GM12878 (cell line): ENCODE measurements at regions not wholly inside any gene's neighbourhood (a gene's known extent, or its start where the extent isn't known, plus 50 kb on each side); places are given as distances from the start of the nearest gene placed in this dataset.

Experiments used
- CHD1 ChIP-seq: IDR thresholded peaks from 2 replicates; pipeline ENCODE4 v1.6.1; 2012; ENCODE audit warnings: low read depth, low read length, improper control_type of control experiment
- CREM ChIP-seq: IDR thresholded peaks from 2 replicates; pipeline ENCODE4 v1.6.1; 2014; ENCODE audit warnings: antibody characterized with exemption, low read depth
- EED ChIP-seq: sonication (generic); IDR thresholded peaks from 2 replicates; pipeline ENCODE4 v1.6.1; 2016; ENCODE audit warnings: antibody characterized with exemption, low read depth
- HCFC1 ChIP-seq: fragments of 150-350 bp; IDR thresholded peaks from 2 replicates; pipeline ENCODE4 v1.6.1; 2014; ENCODE audit warnings: low read length
- MEF2A ChIP-seq: IDR thresholded peaks from 2 replicates; pipeline ENCODE4 v1.6.1; 2011; ENCODE audit warnings: low read depth, mild to moderate bottlenecking, low read length, moderate library complexity; ENCODE audit not compliant: insufficient read depth
- NFYB ChIP-seq: IDR thresholded peaks from 2 replicates; pipeline ENCODE4 v1.6.1; 2011; ENCODE audit warnings: low read depth, mild to moderate bottlenecking, low read length, improper control_type of control experiment, moderate library complexity; ENCODE audit not compliant: insufficient read depth
- POLR2AphosphoS5 ChIP-seq: IDR thresholded peaks from 2 replicates; pipeline ENCODE4 v1.6.1; 2011; ENCODE audit warnings: mild to moderate bottlenecking, low read length, inconsistent platforms
- RBBP5 ChIP-seq: fragments of 200-600 bp; sonication (generic); conservative IDR thresholded peaks from 2 replicates; pipeline ENCODE4 v1.6.1; 2016
- RCOR1 ChIP-seq: conservative IDR thresholded peaks from 2 replicates; pipeline ENCODE4 v1.6.1; 2012; ENCODE audit warnings: low read depth, low read length, improper control_type of control experiment
- SPI1 ChIP-seq: IDR thresholded peaks from 2 replicates; pipeline ENCODE4 v1.6.1; 2011; ENCODE audit warnings: low read depth, mild to moderate bottlenecking, low read length, moderate library complexity, borderline replicate concordance; ENCODE audit not compliant: insufficient read depth
- SREBF1 ChIP-seq: IDR thresholded peaks from 2 replicates; pipeline ENCODE4 v1.6.1; 2012; ENCODE audit warnings: mild to moderate bottlenecking, low read length
- TAF1 ChIP-seq: IDR thresholded peaks from 2 replicates; pipeline ENCODE4 v1.6.1; 2011; ENCODE audit warnings: mild to moderate bottlenecking, low read depth, low read length, borderline replicate concordance
- TBL1XR1 ChIP-seq: IDR thresholded peaks from 2 replicates; pipeline ENCODE4 v1.6.1; 2012; ENCODE audit warnings: low read depth, low read length, improper control_type of control experiment
- WRNIP1 ChIP-seq: IDR thresholded peaks from 2 replicates; pipeline ENCODE4 v1.6.1; 2011; ENCODE audit warnings: low read depth, low read length, improper control_type of control experiment, borderline replicate concordance
- YY1 ChIP-seq: IDR thresholded peaks from 2 replicates; pipeline ENCODE4 v1.6.1; 2011; ENCODE audit warnings: low read depth, mild to moderate bottlenecking, low read length
- ZNF207 ChIP-seq: fragments of 450-650 bp; IDR thresholded peaks from 2 replicates; pipeline ENCODE4 v1.6.1; 2014; ENCODE audit warnings: antibody characterized with exemption, mild to moderate bottlenecking, borderline replicate concordance
- ZNF24 ChIP-seq: fragments of 450-650 bp; IDR thresholded peaks from 2 replicates; pipeline ENCODE4 v1.6.1; 2017; ENCODE audit warnings: antibody characterized with exemption, mild to moderate bottlenecking
- TF ChIP-seq, protein P1 (sequence below): fragments of 450-650 bp; IDR thresholded peaks from 2 replicates; pipeline ENCODE4 v1.6.1; 2017; ENCODE audit warnings: low read depth, mild to moderate bottlenecking, moderate library complexity
- TF ChIP-seq, protein P2 (sequence below): fragments of 450-650 bp; IDR thresholded peaks from 2 replicates; pipeline ENCODE4 v1.6.1; 2016; ENCODE audit warnings: mild to moderate bottlenecking
- TF ChIP-seq, protein P3 (sequence below): fragments of 150-350 bp; IDR thresholded peaks from 2 replicates; pipeline ENCODE4 v1.6.1; 2016; ENCODE audit warnings: low read depth, low read length
- TF ChIP-seq, protein P4 (sequence below): IDR thresholded peaks from 2 replicates; pipeline ENCODE4 v1.6.1; 2011; ENCODE audit warnings: low read depth, low read length, improper control_type of control experiment, borderline replicate concordance
- TF ChIP-seq, protein P5 (sequence below): fragments of 450-650 bp; IDR thresholded peaks from 2 replicates; pipeline ENCODE4 v1.6.1; 2017; ENCODE audit warnings: antibody characterized with exemption, mild to moderate bottlenecking, moderate library complexity

DNA sequence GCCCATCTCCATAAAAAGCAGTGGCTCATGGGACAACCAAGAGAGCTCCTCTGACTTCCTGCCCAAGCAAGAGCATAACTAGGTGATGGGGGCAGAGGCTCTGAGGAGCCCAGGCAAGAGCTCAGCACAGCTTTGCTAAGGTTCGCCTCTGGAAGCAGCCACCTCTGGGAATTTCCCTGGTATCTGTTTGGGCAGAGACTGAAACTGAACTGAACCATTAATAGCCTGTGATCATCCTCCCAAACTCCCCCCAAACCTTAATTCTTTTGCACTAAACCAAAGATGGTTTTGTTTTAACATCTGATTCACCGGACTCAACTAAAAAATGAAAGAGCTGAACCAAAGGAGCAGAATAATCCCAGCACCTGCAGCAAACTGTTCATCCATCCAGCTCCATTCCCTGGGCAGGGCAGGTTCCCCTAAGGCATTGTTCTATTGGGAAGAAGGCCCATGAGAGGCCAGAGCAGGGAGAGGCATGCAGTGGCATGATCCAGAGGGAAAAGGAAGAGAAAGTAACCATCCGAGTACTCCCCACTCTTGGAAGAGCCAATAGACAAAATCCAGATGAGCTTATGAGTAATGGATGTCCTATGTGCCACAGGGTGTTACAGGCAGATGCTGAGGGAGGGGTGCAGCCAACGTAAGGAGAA is 77.8 kb upstream of the KAZN start (continued):
- TF ChIP-seq ZNF207 = no peak
- TF ChIP-seq, protein P1, sequence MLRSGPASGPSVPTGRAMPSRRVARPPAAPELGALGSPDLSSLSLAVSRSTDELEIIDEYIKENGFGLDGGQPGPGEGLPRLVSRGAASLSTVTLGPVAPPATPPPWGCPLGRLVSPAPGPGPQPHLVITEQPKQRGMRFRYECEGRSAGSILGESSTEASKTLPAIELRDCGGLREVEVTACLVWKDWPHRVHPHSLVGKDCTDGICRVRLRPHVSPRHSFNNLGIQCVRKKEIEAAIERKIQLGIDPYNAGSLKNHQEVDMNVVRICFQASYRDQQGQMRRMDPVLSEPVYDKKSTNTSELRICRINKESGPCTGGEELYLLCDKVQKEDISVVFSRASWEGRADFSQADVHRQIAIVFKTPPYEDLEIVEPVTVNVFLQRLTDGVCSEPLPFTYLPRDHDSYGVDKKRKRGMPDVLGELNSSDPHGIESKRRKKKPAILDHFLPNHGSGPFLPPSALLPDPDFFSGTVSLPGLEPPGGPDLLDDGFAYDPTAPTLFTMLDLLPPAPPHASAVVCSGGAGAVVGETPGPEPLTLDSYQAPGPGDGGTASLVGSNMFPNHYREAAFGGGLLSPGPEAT = no peak; the same call in 1 of the 2 replicates
- TF ChIP-seq EED = peak; percentile 94
- TF ChIP-seq NFYB = no peak
- TF ChIP-seq ZNF24 = no peak
- TF ChIP-seq TBL1XR1 = no peak
- TF ChIP-seq TAF1 = no peak
- no peak for TF ChIP-seq RBBP5
- TF ChIP-seq, protein P2, sequence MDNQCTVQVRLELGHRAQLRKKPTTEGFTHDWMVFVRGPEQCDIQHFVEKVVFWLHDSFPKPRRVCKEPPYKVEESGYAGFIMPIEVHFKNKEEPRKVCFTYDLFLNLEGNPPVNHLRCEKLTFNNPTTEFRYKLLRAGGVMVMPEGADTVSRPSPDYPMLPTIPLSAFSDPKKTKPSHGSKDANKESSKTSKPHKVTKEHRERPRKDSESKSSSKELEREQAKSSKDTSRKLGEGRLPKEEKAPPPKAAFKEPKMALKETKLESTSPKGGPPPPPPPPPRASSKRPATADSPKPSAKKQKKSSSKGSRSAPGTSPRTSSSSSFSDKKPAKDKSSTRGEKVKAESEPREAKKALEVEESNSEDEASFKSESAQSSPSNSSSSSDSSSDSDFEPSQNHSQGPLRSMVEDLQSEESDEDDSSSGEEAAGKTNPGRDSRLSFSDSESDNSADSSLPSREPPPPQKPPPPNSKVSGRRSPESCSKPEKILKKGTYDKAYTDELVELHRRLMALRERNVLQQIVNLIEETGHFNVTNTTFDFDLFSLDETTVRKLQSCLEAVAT = no peak
- TF ChIP-seq, protein P3, sequence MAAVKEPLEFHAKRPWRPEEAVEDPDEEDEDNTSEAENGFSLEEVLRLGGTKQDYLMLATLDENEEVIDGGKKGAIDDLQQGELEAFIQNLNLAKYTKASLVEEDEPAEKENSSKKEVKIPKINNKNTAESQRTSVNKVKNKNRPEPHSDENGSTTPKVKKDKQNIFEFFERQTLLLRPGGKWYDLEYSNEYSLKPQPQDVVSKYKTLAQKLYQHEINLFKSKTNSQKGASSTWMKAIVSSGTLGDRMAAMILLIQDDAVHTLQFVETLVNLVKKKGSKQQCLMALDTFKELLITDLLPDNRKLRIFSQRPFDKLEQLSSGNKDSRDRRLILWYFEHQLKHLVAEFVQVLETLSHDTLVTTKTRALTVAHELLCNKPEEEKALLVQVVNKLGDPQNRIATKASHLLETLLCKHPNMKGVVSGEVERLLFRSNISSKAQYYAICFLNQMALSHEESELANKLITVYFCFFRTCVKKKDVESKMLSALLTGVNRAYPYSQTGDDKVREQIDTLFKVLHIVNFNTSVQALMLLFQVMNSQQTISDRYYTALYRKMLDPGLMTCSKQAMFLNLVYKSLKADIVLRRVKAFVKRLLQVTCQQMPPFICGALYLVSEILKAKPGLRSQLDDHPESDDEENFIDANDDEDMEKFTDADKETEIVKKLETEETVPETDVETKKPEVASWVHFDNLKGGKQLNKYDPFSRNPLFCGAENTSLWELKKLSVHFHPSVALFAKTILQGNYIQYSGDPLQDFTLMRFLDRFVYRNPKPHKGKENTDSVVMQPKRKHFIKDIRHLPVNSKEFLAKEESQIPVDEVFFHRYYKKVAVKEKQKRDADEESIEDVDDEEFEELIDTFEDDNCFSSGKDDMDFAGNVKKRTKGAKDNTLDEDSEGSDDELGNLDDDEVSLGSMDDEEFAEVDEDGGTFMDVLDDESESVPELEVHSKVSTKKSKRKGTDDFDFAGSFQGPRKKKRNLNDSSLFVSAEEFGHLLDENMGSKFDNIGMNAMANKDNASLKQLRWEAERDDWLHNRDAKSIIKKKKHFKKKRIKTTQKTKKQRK = no peak
- TF ChIP-seq HCFC1 = no peak
- no peak for TF ChIP-seq CHD1
- no peak for TF ChIP-seq SREBF1
- TF ChIP-seq CREM = peak; percentile 27; the same call in 1 of the 2 replicates
- TF ChIP-seq POLR2AphosphoS5 = peak; percentile 56
- no peak for TF ChIP-seq WRNIP1
- peak; percentile 80; the same call in 1 of the 2 replicates for TF ChIP-seq MEF2A
- no peak for TF ChIP-seq YY1
- TF ChIP-seq SPI1 = no peak
- TF ChIP-seq, protein P4, sequence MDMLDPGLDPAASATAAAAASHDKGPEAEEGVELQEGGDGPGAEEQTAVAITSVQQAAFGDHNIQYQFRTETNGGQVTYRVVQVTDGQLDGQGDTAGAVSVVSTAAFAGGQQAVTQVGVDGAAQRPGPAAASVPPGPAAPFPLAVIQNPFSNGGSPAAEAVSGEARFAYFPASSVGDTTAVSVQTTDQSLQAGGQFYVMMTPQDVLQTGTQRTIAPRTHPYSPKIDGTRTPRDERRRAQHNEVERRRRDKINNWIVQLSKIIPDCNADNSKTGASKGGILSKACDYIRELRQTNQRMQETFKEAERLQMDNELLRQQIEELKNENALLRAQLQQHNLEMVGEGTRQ = no peak
- TF ChIP-seq RCOR1 = no peak
- TF ChIP-seq, protein P5, sequence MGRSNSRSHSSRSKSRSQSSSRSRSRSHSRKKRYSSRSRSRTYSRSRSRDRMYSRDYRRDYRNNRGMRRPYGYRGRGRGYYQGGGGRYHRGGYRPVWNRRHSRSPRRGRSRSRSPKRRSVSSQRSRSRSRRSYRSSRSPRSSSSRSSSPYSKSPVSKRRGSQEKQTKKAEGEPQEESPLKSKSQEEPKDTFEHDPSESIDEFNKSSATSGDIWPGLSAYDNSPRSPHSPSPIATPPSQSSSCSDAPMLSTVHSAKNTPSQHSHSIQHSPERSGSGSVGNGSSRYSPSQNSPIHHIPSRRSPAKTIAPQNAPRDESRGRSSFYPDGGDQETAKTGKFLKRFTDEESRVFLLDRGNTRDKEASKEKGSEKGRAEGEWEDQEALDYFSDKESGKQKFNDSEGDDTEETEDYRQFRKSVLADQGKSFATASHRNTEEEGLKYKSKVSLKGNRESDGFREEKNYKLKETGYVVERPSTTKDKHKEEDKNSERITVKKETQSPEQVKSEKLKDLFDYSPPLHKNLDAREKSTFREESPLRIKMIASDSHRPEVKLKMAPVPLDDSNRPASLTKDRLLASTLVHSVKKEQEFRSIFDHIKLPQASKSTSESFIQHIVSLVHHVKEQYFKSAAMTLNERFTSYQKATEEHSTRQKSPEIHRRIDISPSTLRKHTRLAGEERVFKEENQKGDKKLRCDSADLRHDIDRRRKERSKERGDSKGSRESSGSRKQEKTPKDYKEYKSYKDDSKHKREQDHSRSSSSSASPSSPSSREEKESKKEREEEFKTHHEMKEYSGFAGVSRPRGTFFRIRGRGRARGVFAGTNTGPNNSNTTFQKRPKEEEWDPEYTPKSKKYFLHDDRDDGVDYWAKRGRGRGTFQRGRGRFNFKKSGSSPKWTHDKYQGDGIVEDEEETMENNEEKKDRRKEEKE = no peak
